ENCODE measurements at regions not wholly inside any gene's neighbourhood (a gene's known extent, or its start where the extent isn't known, plus 50 kb on each side); places are given as distances from the start of the nearest gene placed in this dataset.

GRCh38 chr1:60746278-60746791 lies 336.0 kb upstream of the NFIA start:
- Histone ChIP-seq H3K4me3 (ENCODE audit: low read depth, low read length, poor library complexity, severe bottlenecking) (no peak overlapping the region), H3K27me3 (replicated peaks; ENCODE audit: insufficient read depth, low read depth, low read length, poor library complexity) (no peaks in the 10 kb centered on the region), H3K27ac (ENCODE audit: low read depth, low read length, poor library complexity, severe bottlenecking) (no peak overlapping the region), H3K9me3 (ENCODE audit: low read depth, low read length, poor library complexity, severe bottlenecking) (no peaks in the 10 kb centered on the region), H3K36me3 (ENCODE audit: insufficient read depth, low read length, poor library complexity, severe bottlenecking) (no peaks in the 10 kb centered on the region), H3K4me1 (ENCODE audit: insufficient read depth, low read length, poor library complexity, severe bottlenecking) (no peaks in the 10 kb centered on the region)
- POLR2A ChIA-PET (ENCODE audit: low non-redundant PET) = no interaction called here
- TF ChIP-seq EZH2 (IDR thresholded peaks at IDR 0.05; ENCODE audit: borderline replicate concordance, low read depth, low read length, poor library complexity, severe bottlenecking) = no peak
- no peak for TF ChIP-seq CTCF (conservative IDR thresholded peaks at IDR 0.05; ENCODE audit: low read depth, low read length)
- intact Hi-C loops (cut with micrococcal nuclease; ENCODE audit: unreplicated experiment) = no loop called here
- DNase-seq (ENCODE audit: low spot score) = no peak
- CTCF ChIA-PET = no interaction called here
- BruUV-seq (replicated peaks) = no TSS peak

DNA sequence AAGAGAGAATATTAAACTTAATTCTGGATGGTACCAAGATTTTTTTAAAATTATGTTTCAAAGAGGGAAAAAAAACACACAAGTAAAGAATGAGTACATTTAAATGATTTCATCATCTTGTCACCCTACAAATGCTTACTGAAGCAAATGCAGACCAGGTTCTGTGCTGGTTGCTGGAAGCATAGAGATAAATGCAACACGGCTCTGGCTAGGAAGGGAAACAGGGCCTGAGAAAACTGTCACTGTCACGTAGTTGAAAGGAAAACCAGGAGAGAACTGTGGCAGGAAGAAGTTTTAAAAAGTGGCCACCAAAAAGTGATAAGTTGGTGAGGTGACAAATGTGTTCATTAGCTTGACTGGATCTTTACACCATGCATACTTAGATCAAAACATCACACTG lies 336.9 kb upstream of the NFIA start:
- intact Hi-C loops (cut with micrococcal nuclease; ENCODE audit: unreplicated experiment) = no loop called here
- Histone ChIP-seq H3K4me1 (ENCODE audit: insufficient read depth, low read length, poor library complexity, severe bottlenecking) (no peaks in the 10 kb centered on the region), H3K9me3 (ENCODE audit: low read depth, low read length, poor library complexity, severe bottlenecking) (no peaks in the 10 kb centered on the region), H3K4me3 (ENCODE audit: low read depth, low read length, poor library complexity, severe bottlenecking) (no peak overlapping the region), H3K27ac (ENCODE audit: low read depth, low read length, poor library complexity, severe bottlenecking) (no peak overlapping the region), H3K36me3 (ENCODE audit: insufficient read depth, low read length, poor library complexity, severe bottlenecking) (no peaks in the 10 kb centered on the region), H3K27me3 (replicated peaks; ENCODE audit: insufficient read depth, low read depth, low read length, poor library complexity) (no peaks in the 10 kb centered on the region)
- BruUV-seq (replicated peaks) = no TSS peak
- DNase-seq (ENCODE audit: low spot score) = no peak
- ChIA-PET POLR2A (ENCODE audit: low non-redundant PET) (no interaction called here), CTCF (no interaction called here)
- TF ChIP-seq EZH2 (IDR thresholded peaks at IDR 0.05; ENCODE audit: borderline replicate concordance, low read depth, low read length, poor library complexity, severe bottlenecking) = no peak
- no peak for TF ChIP-seq CTCF (conservative IDR thresholded peaks at IDR 0.05; ENCODE audit: low read depth, low read length)

DNA sequence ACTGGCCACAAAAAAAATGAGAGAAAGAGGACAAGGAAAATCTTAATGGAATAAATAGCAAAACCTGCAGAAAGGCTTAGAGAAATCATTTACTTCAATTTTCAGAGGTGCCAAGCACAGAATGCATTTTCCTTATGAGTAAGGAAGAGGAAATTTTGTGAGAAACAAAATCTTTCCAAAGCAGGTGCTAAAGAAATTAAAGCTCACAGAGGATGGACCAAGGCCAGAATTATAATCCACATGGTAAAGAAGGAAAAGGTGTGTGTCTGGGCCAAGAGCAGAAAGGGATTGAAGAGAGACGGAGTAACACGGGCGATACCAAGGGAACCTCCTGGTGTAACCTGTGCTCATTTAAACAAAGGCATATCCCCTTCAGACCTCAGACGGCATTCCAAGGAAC lies 340.0 kb upstream of the NFIA start:
- no peak for DNase-seq (ENCODE audit: low spot score)
- no peak overlapping the region for H3K27ac ChIP-seq (ENCODE audit: low read depth, low read length, poor library complexity, severe bottlenecking)
- no peaks in the 10 kb centered on the region for H3K9me3 ChIP-seq (ENCODE audit: low read depth, low read length, poor library complexity, severe bottlenecking)
- BruUV-seq (replicated peaks) = no TSS peak
- ChIA-PET CTCF (no interaction called here), POLR2A (ENCODE audit: low non-redundant PET) (no interaction called here)
- TF ChIP-seq EZH2 (IDR thresholded peaks at IDR 0.05; ENCODE audit: borderline replicate concordance, low read depth, low read length, poor library complexity, severe bottlenecking) (no peak), CTCF (conservative IDR thresholded peaks at IDR 0.05; ENCODE audit: low read depth, low read length) (no peak)
- H3K4me1 ChIP-seq (ENCODE audit: insufficient read depth, low read length, poor library complexity, severe bottlenecking) = no peaks in the 10 kb centered on the region
- no peak overlapping the region for H3K4me3 ChIP-seq (ENCODE audit: low read depth, low read length, poor library complexity, severe bottlenecking)
- intact Hi-C loops (cut with micrococcal nuclease; ENCODE audit: unreplicated experiment) = no loop called here
- H3K36me3 ChIP-seq (ENCODE audit: insufficient read depth, low read length, poor library complexity, severe bottlenecking) = no peaks in the 10 kb centered on the region
- H3K27me3 ChIP-seq (replicated peaks; ENCODE audit: insufficient read depth, low read depth, low read length, poor library complexity) = no peaks in the 10 kb centered on the region

All from A673 (cell line).